ENCODE measurements at regions not wholly inside any gene's neighbourhood (a gene's known extent, or its start where the extent isn't known, plus 50 kb on each side); places are given as distances from the start of the nearest gene placed in this dataset.

DNA sequence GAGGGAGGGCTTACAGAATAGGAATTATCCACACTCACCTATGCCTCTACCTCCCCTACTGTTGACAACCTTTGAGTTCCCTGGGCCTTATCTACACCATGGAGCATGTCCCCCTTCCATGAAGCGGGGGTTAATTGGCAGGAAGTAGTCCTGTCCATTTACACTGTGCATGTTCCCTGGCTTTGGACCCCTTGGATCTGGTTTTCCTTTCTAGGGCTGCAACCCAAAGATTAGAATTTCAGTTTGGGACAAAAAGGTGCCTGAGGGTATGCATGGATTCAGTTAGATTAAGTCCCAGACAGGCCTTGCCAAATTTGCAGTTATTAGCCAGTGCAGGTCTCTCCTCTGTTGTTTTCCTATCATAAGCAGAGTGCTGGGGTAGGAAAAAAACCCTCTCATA, 180.3 kb downstream of the CMPK2 start:
- H3K4me3 ChIP-seq = no peak overlapping the region
- H3K36me3 ChIP-seq = no peaks in the 10 kb centered on the region
- no peak for TF ChIP-seq POLR2A (IDR thresholded peaks at IDR 0.05)
- TF ChIP-seq, protein P1, sequence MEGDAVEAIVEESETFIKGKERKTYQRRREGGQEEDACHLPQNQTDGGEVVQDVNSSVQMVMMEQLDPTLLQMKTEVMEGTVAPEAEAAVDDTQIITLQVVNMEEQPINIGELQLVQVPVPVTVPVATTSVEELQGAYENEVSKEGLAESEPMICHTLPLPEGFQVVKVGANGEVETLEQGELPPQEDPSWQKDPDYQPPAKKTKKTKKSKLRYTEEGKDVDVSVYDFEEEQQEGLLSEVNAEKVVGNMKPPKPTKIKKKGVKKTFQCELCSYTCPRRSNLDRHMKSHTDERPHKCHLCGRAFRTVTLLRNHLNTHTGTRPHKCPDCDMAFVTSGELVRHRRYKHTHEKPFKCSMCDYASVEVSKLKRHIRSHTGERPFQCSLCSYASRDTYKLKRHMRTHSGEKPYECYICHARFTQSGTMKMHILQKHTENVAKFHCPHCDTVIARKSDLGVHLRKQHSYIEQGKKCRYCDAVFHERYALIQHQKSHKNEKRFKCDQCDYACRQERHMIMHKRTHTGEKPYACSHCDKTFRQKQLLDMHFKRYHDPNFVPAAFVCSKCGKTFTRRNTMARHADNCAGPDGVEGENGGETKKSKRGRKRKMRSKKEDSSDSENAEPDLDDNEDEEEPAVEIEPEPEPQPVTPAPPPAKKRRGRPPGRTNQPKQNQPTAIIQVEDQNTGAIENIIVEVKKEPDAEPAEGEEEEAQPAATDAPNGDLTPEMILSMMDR (IDR thresholded peaks at IDR 0.05) = no peak
- H3K27me3 ChIP-seq = no peaks in the 10 kb centered on the region
- no peaks in the 10 kb centered on the region for H3K4me1 ChIP-seq
- DNase-seq = no peak
- no peak overlapping the region for H3K27ac ChIP-seq
- peaks cover 0 to 3% (median 0%) of the 10 kb centered on the region in 4 donors for H3K9me3 ChIP-seq

DNA sequence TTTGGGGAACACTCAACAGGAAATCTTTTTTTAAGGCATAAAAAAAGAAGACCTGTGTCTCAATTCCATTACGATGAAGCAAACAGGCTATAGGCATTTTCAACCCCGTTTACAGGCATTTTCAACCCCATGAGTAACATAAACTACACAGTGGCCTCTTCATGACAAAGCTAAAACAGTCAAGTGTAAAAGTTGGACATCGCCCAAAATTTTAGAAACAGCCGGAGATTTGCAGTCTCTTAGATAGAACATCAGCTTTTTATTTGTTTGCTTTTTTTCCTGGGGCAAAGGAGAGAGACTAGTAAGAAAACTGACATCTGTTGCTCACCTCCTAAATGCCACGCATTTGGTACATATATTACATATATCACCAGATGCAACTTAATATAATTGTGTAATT, 173.7 kb downstream of the CMPK2 start:
- TF ChIP-seq, protein P1 (IDR thresholded peaks at IDR 0.05) = no peak
- no peak for TF ChIP-seq POLR2A (IDR thresholded peaks at IDR 0.05)
- Histone ChIP-seq H3K4me3 (no peak overlapping the region), H3K36me3 (no peaks in the 10 kb centered on the region), H3K4me1 (no peaks in the 10 kb centered on the region), H3K27me3 (no peaks in the 10 kb centered on the region), H3K27ac (no peak overlapping the region), H3K9me3 (no peaks in the 10 kb centered on the region)
- DNase-seq = no peak

DNA sequence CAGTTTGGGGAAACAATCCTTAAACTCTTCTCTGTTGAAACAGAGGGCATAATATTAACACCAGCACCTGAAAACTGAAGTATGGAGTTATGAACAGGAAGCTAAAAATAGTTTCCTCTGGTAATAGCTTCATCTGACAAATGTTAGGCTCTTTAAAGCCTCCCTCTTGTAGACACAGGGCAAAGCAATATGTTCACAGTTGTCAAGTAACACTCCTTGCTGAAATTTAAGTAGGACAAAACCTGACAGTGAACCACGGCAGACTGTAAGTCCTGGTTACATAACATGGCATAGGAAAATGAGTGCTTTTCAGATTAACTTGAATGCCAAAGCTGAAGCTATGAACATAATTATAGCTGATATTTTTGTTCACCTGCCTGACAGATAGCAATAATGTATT, 172.9 kb downstream of the CMPK2 start:
- H3K4me3 ChIP-seq = no peak overlapping the region
- no peaks in the 10 kb centered on the region for H3K4me1 ChIP-seq
- TF ChIP-seq, protein P1 (IDR thresholded peaks at IDR 0.05) = no peak
- no peak for DNase-seq
- no peaks in the 10 kb centered on the region for H3K27me3 ChIP-seq
- no peaks in the 10 kb centered on the region for H3K9me3 ChIP-seq
- H3K36me3 ChIP-seq = no peaks in the 10 kb centered on the region
- H3K27ac ChIP-seq = no peak overlapping the region

DNA sequence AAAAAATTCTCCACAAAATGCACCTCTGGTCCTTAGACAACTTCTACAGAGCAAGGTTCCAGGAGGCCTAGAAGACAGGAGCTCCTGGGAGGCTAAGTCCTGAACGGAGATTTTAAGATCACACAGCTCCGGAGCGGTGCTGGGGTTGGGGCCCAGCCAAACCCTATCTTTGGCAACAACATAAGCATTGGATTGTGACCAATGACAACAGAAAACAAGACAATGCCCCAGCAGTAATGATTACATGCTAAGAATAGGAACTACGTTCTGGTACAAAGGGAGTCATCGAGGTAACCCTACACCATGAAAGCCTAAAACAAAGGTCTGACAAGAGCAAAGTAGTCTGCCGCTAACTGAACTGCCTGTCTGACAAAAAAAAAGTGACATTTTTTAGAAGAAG, 171.2 kb downstream of the CMPK2 start:
- H3K9me3 ChIP-seq = no peaks in the 10 kb centered on the region
- H3K4me1 ChIP-seq = no peaks in the 10 kb centered on the region
- no peak for DNase-seq
- TF ChIP-seq, protein P1 (IDR thresholded peaks at IDR 0.05) = no peak
- no peak for TF ChIP-seq POLR2A (IDR thresholded peaks at IDR 0.05)
- H3K4me3 ChIP-seq = no peak overlapping the region
- no peaks in the 10 kb centered on the region for H3K36me3 ChIP-seq
- H3K27ac ChIP-seq = no peak overlapping the region
- H3K27me3 ChIP-seq = no peaks in the 10 kb centered on the region

DNA sequence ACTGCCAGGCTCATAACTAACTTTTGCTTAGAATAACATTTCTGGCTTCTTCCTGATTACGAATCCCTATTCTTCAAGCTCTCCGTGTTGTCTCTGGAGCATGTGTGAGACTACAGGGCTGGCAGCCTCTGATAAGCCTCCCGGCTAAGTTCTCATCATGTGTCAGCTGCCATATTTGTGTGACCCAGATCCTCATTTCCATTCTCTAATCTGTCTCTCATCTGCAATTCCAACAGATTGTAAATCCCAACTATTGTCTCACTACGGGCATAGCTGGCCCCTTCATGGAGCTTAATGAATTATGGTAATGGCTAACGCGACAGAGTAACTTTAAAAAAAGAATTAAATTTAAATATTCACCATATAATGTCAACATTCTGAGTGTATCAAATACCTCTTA, 165.4 kb downstream of the CMPK2 start:
- no peak for DNase-seq
- H3K4me1 ChIP-seq = no peaks in the 10 kb centered on the region
- TF ChIP-seq, protein P1 (IDR thresholded peaks at IDR 0.05) = no peak
- TF ChIP-seq POLR2A (IDR thresholded peaks at IDR 0.05) = no peak

DNA sequence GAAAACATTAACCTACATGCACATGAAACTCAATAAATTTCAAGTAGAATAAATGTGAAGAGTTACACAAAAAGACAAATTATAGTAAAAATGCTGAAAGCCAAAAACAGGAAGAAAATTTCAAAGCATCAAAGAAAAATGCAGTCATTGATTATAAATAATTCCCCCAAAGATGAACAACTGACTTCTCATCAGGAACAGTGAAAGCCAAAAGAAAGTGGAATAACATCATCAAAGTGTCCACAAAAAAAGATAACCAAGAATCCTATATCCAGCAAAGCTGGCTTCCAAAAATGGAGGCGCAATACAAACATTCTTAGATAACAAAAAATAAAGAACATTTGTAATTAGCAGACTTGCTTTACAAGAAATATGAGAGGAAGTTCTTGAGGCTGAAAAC, 161.6 kb downstream of the CMPK2 start:
- no peaks in the 10 kb centered on the region for H3K9me3 ChIP-seq
- TF ChIP-seq POLR2A (IDR thresholded peaks at IDR 0.05) = no peak
- TF ChIP-seq, protein P1 (IDR thresholded peaks at IDR 0.05) = no peak
- DNase-seq = no peak
- no peak overlapping the region for H3K27ac ChIP-seq
- no peaks in the 10 kb centered on the region for H3K27me3 ChIP-seq
- H3K4me3 ChIP-seq = no peak overlapping the region
- no peaks in the 10 kb centered on the region for H3K4me1 ChIP-seq
- no peaks in the 10 kb centered on the region for H3K36me3 ChIP-seq

More for the DNA sequence above, 165.4 kb downstream of the CMPK2 start:
- no peaks in the 10 kb centered on the region for H3K27me3 ChIP-seq
- H3K9me3 ChIP-seq = no peaks in the 10 kb centered on the region
- no peak overlapping the region for H3K4me3 ChIP-seq
- no peak overlapping the region for H3K27ac ChIP-seq
- no peaks in the 10 kb centered on the region for H3K36me3 ChIP-seq

Data from Peyer's patch (tissue), 4 donors.